ENCODE measurements at regions not wholly inside any gene's neighbourhood (a gene's known extent, or its start where the extent isn't known, plus 50 kb on each side); places are given as distances from the start of the nearest gene placed in this dataset.

- no peak for TF ChIP-seq CTCF (IDR thresholded peaks at IDR 0.05; ENCODE audit: insufficient read depth, low read depth, low read length)
- TF ChIP-seq EZH2 (IDR thresholded peaks at IDR 0.05; ENCODE audit: insufficient read depth, low read length), result no peak
Measured at GRCh38 chr11:16494918-16495691, 138.8 kb upstream of the SOX6 start.

All from astrocyte (in vitro differentiated cells and primary cell).